ENCODE measurements at regions not wholly inside any gene's neighbourhood (a gene's known extent, or its start where the extent isn't known, plus 50 kb on each side); places are given as distances from the start of the nearest gene placed in this dataset.

GRCh38 chr2:175234650-175235049, 53.1 kb upstream of the ATP5MC3 start:
- TF ChIP-seq CTCF (IDR thresholded peaks at IDR 0.05) = no peak
- TF ChIP-seq POLR2A (IDR thresholded peaks at IDR 0.05) = no peak
- no peak for TF ChIP-seq POLR2AphosphoS5 (IDR thresholded peaks at IDR 0.05)
- no peak for TF ChIP-seq EP300 (IDR thresholded peaks at IDR 0.05)
